ENCODE measurements at regions not wholly inside any gene's neighbourhood (a gene's known extent, or its start where the extent isn't known, plus 50 kb on each side); places are given as distances from the start of the nearest gene placed in this dataset.

GRCh38 chr9:119436261-119436660, 67.0 kb upstream of the BRINP1 start:
- TF ChIP-seq EZH2phosphoT487 (IDR thresholded peaks at IDR 0.05; ENCODE audit: borderline replicate concordance, low read depth, low read length), result no peak
- no peak for TF ChIP-seq CTCF (conservative IDR thresholded peaks at IDR 0.05; ENCODE audit: low read length)

All from OCI-LY7 (cell line).